GM12878 (cell line): ENCODE measurements at regions not wholly inside any gene's neighbourhood (a gene's known extent, or its start where the extent isn't known, plus 50 kb on each side); places are given as distances from the start of the nearest gene placed in this dataset.

Experiments
- EZH2 ChIP-seq: IDR thresholded peaks from 2 replicates; pipeline ENCODE4 v1.6.1; 2012; ENCODE audit warnings: low read depth, mild to moderate bottlenecking, control low read depth, inconsistent platforms, low read length, borderline replicate concordance; ENCODE audit not compliant: control insufficient read depth
- POLR2A ChIP-seq: IDR thresholded peaks from 2 replicates; pipeline ENCODE4 v1.6.1; 2011; ENCODE audit warnings: low read depth, mild to moderate bottlenecking, low read length
- RBBP5 ChIP-seq: fragments of 200-600 bp; sonication (generic); conservative IDR thresholded peaks from 2 replicates; pipeline ENCODE4 v1.6.1; 2016
- SMC3 ChIP-seq: IDR thresholded peaks from 2 replicates; pipeline ENCODE4 v1.6.1; 2011; ENCODE audit warnings: low read length, improper control_type of control experiment, borderline replicate concordance
- ZSCAN29 ChIP-seq: fragments of 450-650 bp; IDR thresholded peaks from 2 replicates; pipeline ENCODE4 v1.6.1; 2017; ENCODE audit warnings: mild to moderate bottlenecking, moderate library complexity
- TF ChIP-seq, protein P1 (sequence below), 3 experiments: IDR thresholded peaks in 2 of 3; conservative IDR thresholded peaks in 1 of 3; 2 replicates each; pipeline ENCODE4 v1.5.1; 2011; ENCODE audit warnings: low read depth in 3 of 3, low read length in 3 of 3, mild to moderate bottlenecking in 3 of 3, control low read depth in 2 of 3, moderate library complexity in 2 of 3, inconsistent platforms in 1 of 3, mixed read lengths in 1 of 3; ENCODE audit not compliant: control insufficient read depth in 2 of 3, insufficient read depth in 1 of 3; ENCODE audit errors: extremely low read depth in 1 of 3
- TF ChIP-seq, protein P2 (sequence below): IDR thresholded peaks from 2 replicates; pipeline ENCODE4 v1.6.1; 2011; ENCODE audit warnings: low read depth, low read length, improper control_type of control experiment, borderline replicate concordance

DNA sequence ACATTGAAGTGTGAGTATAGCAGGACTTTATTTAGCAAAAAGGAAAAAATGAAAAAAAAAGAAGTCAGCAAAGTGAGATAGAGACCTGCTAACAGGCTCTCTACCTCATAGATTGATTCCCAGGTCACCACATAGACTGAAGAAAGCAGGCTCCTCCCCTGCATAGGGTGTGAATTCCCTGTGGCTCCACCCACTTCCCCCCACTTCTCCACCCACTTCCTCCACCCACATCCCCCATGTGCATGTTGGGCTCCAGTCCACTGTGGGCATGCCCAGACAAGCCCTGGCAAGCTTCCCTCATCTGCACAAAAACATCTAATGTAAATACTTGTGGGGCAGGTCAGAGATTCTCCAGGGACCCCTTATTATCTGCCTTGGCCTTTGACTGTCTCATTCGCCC lies 97.8 kb downstream of the TMEM47 start:
- TF ChIP-seq, protein P1, sequence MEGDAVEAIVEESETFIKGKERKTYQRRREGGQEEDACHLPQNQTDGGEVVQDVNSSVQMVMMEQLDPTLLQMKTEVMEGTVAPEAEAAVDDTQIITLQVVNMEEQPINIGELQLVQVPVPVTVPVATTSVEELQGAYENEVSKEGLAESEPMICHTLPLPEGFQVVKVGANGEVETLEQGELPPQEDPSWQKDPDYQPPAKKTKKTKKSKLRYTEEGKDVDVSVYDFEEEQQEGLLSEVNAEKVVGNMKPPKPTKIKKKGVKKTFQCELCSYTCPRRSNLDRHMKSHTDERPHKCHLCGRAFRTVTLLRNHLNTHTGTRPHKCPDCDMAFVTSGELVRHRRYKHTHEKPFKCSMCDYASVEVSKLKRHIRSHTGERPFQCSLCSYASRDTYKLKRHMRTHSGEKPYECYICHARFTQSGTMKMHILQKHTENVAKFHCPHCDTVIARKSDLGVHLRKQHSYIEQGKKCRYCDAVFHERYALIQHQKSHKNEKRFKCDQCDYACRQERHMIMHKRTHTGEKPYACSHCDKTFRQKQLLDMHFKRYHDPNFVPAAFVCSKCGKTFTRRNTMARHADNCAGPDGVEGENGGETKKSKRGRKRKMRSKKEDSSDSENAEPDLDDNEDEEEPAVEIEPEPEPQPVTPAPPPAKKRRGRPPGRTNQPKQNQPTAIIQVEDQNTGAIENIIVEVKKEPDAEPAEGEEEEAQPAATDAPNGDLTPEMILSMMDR (IDR thresholded peaks at IDR 0.05 in 2 of 3, conservative IDR thresholded peaks at IDR 0.05 in 1 of 3; ENCODE audit: control insufficient read depth in 2 of 3, extremely low read depth in 1 of 3, insufficient read depth in 1 of 3, low read depth in 3 of 3, low read length in 3 of 3) = no peak
- TF ChIP-seq RBBP5 = no peak
- TF ChIP-seq EZH2 = no peak
- no peak for TF ChIP-seq ZSCAN29
- no peak for TF ChIP-seq SMC3
- no peak for TF ChIP-seq POLR2A
- TF ChIP-seq, protein P2, sequence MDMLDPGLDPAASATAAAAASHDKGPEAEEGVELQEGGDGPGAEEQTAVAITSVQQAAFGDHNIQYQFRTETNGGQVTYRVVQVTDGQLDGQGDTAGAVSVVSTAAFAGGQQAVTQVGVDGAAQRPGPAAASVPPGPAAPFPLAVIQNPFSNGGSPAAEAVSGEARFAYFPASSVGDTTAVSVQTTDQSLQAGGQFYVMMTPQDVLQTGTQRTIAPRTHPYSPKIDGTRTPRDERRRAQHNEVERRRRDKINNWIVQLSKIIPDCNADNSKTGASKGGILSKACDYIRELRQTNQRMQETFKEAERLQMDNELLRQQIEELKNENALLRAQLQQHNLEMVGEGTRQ = no peak
